Caco-2 (cell line): ENCODE measurements at regions not wholly inside any gene's neighbourhood (a gene's known extent, or its start where the extent isn't known, plus 50 kb on each side); places are given as distances from the start of the nearest gene placed in this dataset.

Source experiments
- BruUV-seq: library from RNA; stranded (reverse); fragments of 400-500 nt; replicated peaks from 2 replicates; lab custom pipeline; 2021; lab: Mats Ljungman, UMichigan
- CTCF ChIA-PET: fragments of 300-600 bp; sonication (Branson Sonifier 250); formaldehyde crosslinking; loops from one replicate; lab custom pipeline; 2022; ENCODE audit warnings: antibody characterized with exemption; lab: Charles Lee
- POLR2A ChIA-PET: fragments of 300-600 bp; sonication (Branson Sonifier 250); formaldehyde crosslinking; loops from one replicate; lab custom pipeline; 2022; ENCODE audit warnings: antibody characterized with exemption; lab: Charles Lee
- DNase-seq, 2 experiments: peaks; one replicate each; pipeline versions ENCODE4 v3.0.0 to v3.0.0-alpha.2; 2020 to 2022
- H3K27me3 ChIP-seq: replicated peaks from 2 replicates; pipeline ENCODE4 v1.6.0; 2011; ENCODE audit warnings: low read length; ENCODE audit not compliant: control insufficient read depth, insufficient read depth
- H3K36me3 ChIP-seq: 2 replicates; pipeline ENCODE4 v1.5.1; 2011; ENCODE audit warnings: low read length; ENCODE audit not compliant: control insufficient read depth, insufficient read depth
- H3K4me1 ChIP-seq: fragments of 250-450 bp; sonication (Bioruptor Pico); 2 replicates; pipeline ENCODE4 v1.5.1; 2020; ENCODE audit warnings: mild to moderate bottlenecking
- H3K4me3 ChIP-seq: 2 replicates; pipeline ENCODE4 v1.5.1; 2011; ENCODE audit warnings: low read depth, mild to moderate bottlenecking, control low read depth, low read length
- H3K9me3 ChIP-seq: fragments of 250-450 bp; sonication (Bioruptor Pico); 2 replicates; pipeline ENCODE4 v1.5.1; 2020; ENCODE audit warnings: mild to moderate bottlenecking, moderate library complexity
- H3K27ac Mint-ChIP-seq: one replicate; pipeline ENCODE4 v1.8.0; 2022; ENCODE audit warnings: mixed read lengths; ENCODE audit not compliant: unreplicated experiment
- H3K27me3 Mint-ChIP-seq: one replicate; pipeline ENCODE4 v1.8.0; 2022; ENCODE audit warnings: mixed read lengths; ENCODE audit not compliant: insufficient read depth, unreplicated experiment
- H3K36me3 Mint-ChIP-seq: one replicate; pipeline ENCODE4 v1.8.0; 2022; ENCODE audit warnings: mild to moderate bottlenecking, mixed read lengths; ENCODE audit not compliant: insufficient read depth, unreplicated experiment
- H3K4me1 Mint-ChIP-seq: one replicate; pipeline ENCODE4 v1.8.0; 2022; ENCODE audit warnings: low read depth, mixed read lengths; ENCODE audit not compliant: unreplicated experiment
- H3K4me3 Mint-ChIP-seq: one replicate; pipeline ENCODE4 v1.8.0; 2022; ENCODE audit warnings: mild to moderate bottlenecking, moderate library complexity, mixed read lengths; ENCODE audit not compliant: unreplicated experiment
- H3K9me3 Mint-ChIP-seq: one replicate; pipeline ENCODE4 v1.8.0; 2022; ENCODE audit warnings: mixed read lengths; ENCODE audit not compliant: unreplicated experiment
- CTCF ChIP-seq, 2 experiments: fragments of 200-600 bp in 1 of 2; IDR thresholded peaks; 1 replicate in 1 of 2; 2 replicates in 1 of 2; pipeline versions ENCODE4 v1.5.1 to v1.8.0; 2011 to 2022; ENCODE audit warnings: antibody characterized with exemption in 1 of 2, control low read depth in 1 of 2, inconsistent platforms in 1 of 2, low read depth in 1 of 2, low read length in 1 of 2, mild to moderate bottlenecking in 1 of 2, moderate library complexity in 1 of 2; ENCODE audit not compliant: insufficient read depth in 1 of 2, severe bottlenecking in 1 of 2, unreplicated experiment in 1 of 2
- intact Hi-C: fragments of 100-400 bp; cut with micrococcal nuclease; formaldehyde crosslinking; loops from one replicate; pipeline ENCODE4 v1.10.0; 2022; ENCODE audit not compliant: unreplicated experiment

- intact Hi-C loops: no loop called here
- no peak overlapping the region for H3K4me3 ChIP-seq
- ChIA-PET CTCF (no interaction called here), POLR2A (no interaction called here)
- H3K4me3 Mint-ChIP-seq: no peak overlapping the region
- BruUV-seq: no TSS peak
- H3K27me3 ChIP-seq: no peaks in the 10 kb centered on the region
- no peaks in the 10 kb centered on the region for H3K4me1 Mint-ChIP-seq
- peak in 1 of 2 experiments; percentile 9 for DNase-seq
- H3K27me3 Mint-ChIP-seq: no peaks in the 10 kb centered on the region
- H3K9me3 ChIP-seq: no peaks in the 10 kb centered on the region
- no peaks in the 10 kb centered on the region for H3K36me3 Mint-ChIP-seq
- H3K4me1 ChIP-seq: no peaks in the 10 kb centered on the region
- H3K9me3 Mint-ChIP-seq: no peaks in the 10 kb centered on the region
- no peak for TF ChIP-seq CTCF (IDR thresholded peaks at IDR 0.05; ENCODE audit: insufficient read depth in 1 of 2, low read depth in 1 of 2, low read length in 1 of 2, severe bottlenecking in 1 of 2, unreplicated experiment in 1 of 2)
- H3K27ac Mint-ChIP-seq: no peak overlapping the region
- no peaks in the 10 kb centered on the region for H3K36me3 ChIP-seq
Observed at GRCh38 chr6:170046791-170047626, 243.9 kb downstream of the DLL1 start.

- TF ChIP-seq CTCF (IDR thresholded peaks at IDR 0.05; ENCODE audit: insufficient read depth in 1 of 2, low read depth in 1 of 2, low read length in 1 of 2, severe bottlenecking in 1 of 2, unreplicated experiment in 1 of 2): no peak
- H3K4me1 ChIP-seq: no peaks in the 10 kb centered on the region
- no peaks in the 10 kb centered on the region for H3K27me3 ChIP-seq
- no peaks in the 10 kb centered on the region for H3K36me3 ChIP-seq
- Mint-ChIP-seq H3K27me3 (no peaks in the 10 kb centered on the region), H3K36me3 (no peaks in the 10 kb centered on the region), H3K9me3 (no peaks in the 10 kb centered on the region), H3K4me3 (no peak overlapping the region), H3K4me1 (no peaks in the 10 kb centered on the region), H3K27ac (no peak overlapping the region)
- no TSS peak for BruUV-seq
- intact Hi-C loops: no loop called here
- POLR2A ChIA-PET: no interaction called here
- CTCF ChIA-PET: no interaction called here
- DNase-seq: no peak
- no peaks in the 10 kb centered on the region for H3K9me3 ChIP-seq
- no peak overlapping the region for H3K4me3 ChIP-seq
Observed at GRCh38 chr6:170045981-170046667, 244.8 kb downstream of the DLL1 start.

- no peak for DNase-seq
- H3K27me3 ChIP-seq: no peaks in the 10 kb centered on the region
- Mint-ChIP-seq H3K9me3 (no peaks in the 10 kb centered on the region), H3K4me1 (no peaks in the 10 kb centered on the region), H3K27ac (no peak overlapping the region), H3K27me3 (no peaks in the 10 kb centered on the region), H3K36me3 (no peaks in the 10 kb centered on the region), H3K4me3 (no peak overlapping the region)
- no peaks in the 10 kb centered on the region for H3K9me3 ChIP-seq
- H3K4me3 ChIP-seq: no peak overlapping the region
- ChIA-PET POLR2A (no interaction called here), CTCF (no interaction called here)
- no peaks in the 10 kb centered on the region for H3K4me1 ChIP-seq
- TF ChIP-seq CTCF (IDR thresholded peaks at IDR 0.05; ENCODE audit: insufficient read depth in 1 of 2, low read depth in 1 of 2, low read length in 1 of 2, severe bottlenecking in 1 of 2, unreplicated experiment in 1 of 2): no peak
- intact Hi-C loops: no loop called here
- no TSS peak for BruUV-seq
- no peaks in the 10 kb centered on the region for H3K36me3 ChIP-seq
Observed at GRCh38 chr6:170045563-170045960, 245.3 kb downstream of the DLL1 start.
